GM12878 (cell line): ENCODE measurements at regions not wholly inside any gene's neighbourhood (a gene's known extent, or its start where the extent isn't known, plus 50 kb on each side); places are given as distances from the start of the nearest gene placed in this dataset.

Source experiments
- ATAC-seq: fragments of 200-7000 bp; cut with Tn5 transposase; 3 replicates; pipeline ENCODE4 v1.9.1; 2020; ENCODE audit warnings: mild to moderate bottlenecking, moderate library complexity
- BruUV-seq: library from RNA; stranded (reverse); fragments of 400-500 nt; replicated peaks from 2 replicates; lab custom pipeline; 2021; lab: Mats Ljungman, UMichigan
- CTCF ChIA-PET: fragments of 300-600 bp; sonication (Branson Sonifier 250); formaldehyde crosslinking; extraction: SDS; loops from one replicate; lab custom pipeline; 2021; ENCODE audit warnings: inconsistent platforms; lab: Yijun Ruan, JAX
- POLR2A ChIA-PET: fragments of 350-600 bp; formaldehyde crosslinking; extraction: SDS; loops from one replicate; lab custom pipeline; 2021; ENCODE audit warnings: inconsistent platforms; lab: Charles Lee
- RAD21 ChIA-PET: fragments of 300-600 bp; sonication (Branson Sonifier 250); formaldehyde crosslinking; loops from one replicate; lab custom pipeline; 2023; ENCODE audit warnings: antibody characterized with exemption; ENCODE audit not compliant: unreplicated experiment; lab: Charles Lee
- SMC1A ChIA-PET: fragments of 300-600 bp; sonication (Branson Sonifier 250); formaldehyde crosslinking; loops from one replicate; lab custom pipeline; 2023; ENCODE audit not compliant: unreplicated experiment, uncharacterized antibody; lab: Charles Lee
- DNase-seq: peaks from one replicate; pipeline ENCODE4 v3.0.0-alpha.2; 2011; ENCODE audit warnings: low read depth, low spot score
- FAIRE-seq: peaks from 3 replicates; lab custom pipeline; 2011; peaks lifted over from hg19 to GRCh38; lab: Jason Lieb, UNC
- H2AFZ ChIP-seq: 2 replicates; pipeline ENCODE4 v1.6.0; 2011; ENCODE audit warnings: low read depth, low read length, control low read depth; ENCODE audit not compliant: control insufficient read depth
- H3K27ac ChIP-seq: 2 replicates; pipeline ENCODE4 v1.5.1; 2011; ENCODE audit warnings: control low read depth; ENCODE audit not compliant: control insufficient read depth, insufficient read depth
- H3K27me3 ChIP-seq, 2 experiments: replicated peaks in 1 of 2; 2 replicates each; pipeline versions ENCODE4 v1.6.0 to v1.6.1; 2011; ENCODE audit warnings: low read length in 1 of 2; ENCODE audit not compliant: control insufficient read depth in 2 of 2, insufficient read depth in 2 of 2
- H3K36me3 ChIP-seq, 2 experiments: 2 replicates each; pipeline ENCODE4 v1.5.1; 2011; ENCODE audit warnings: low read length in 1 of 2; ENCODE audit not compliant: control insufficient read depth in 2 of 2, insufficient read depth in 2 of 2
- H3K4me1 ChIP-seq: 2 replicates; pipeline ENCODE4 v1.6.1; 2011; ENCODE audit warnings: mild to moderate bottlenecking, low read length, moderate library complexity, mixed read lengths; ENCODE audit not compliant: control insufficient read depth, insufficient read depth
- H3K4me2 ChIP-seq: 2 replicates; pipeline ENCODE4 v1.6.0; 2011; ENCODE audit warnings: control low read depth; ENCODE audit not compliant: control insufficient read depth, insufficient read depth
- H3K4me3 ChIP-seq: fragments of 200-600 bp; sonication (generic); 2 replicates; pipeline ENCODE4 v1.5.1; 2016
- H3K79me2 ChIP-seq: 2 replicates; pipeline ENCODE4 v1.6.0; 2011; ENCODE audit warnings: low read length; ENCODE audit not compliant: control insufficient read depth, insufficient read depth
- H3K9ac ChIP-seq: 2 replicates; pipeline ENCODE4 v1.8.0; 2011; ENCODE audit warnings: low read length, control low read depth, mixed read lengths; ENCODE audit not compliant: control insufficient read depth, insufficient read depth
- H3K9me3 ChIP-seq: replicated peaks from 3 replicates; pipeline ENCODE4 v1.5.1; 2011; ENCODE audit warnings: mild to moderate bottlenecking, low read length; ENCODE audit not compliant: control insufficient read depth, insufficient read depth
- H4K20me1 ChIP-seq: 2 replicates; pipeline ENCODE4 v1.6.0; 2011; ENCODE audit not compliant: control insufficient read depth, insufficient read depth
- CEBPB ChIP-seq, 2 experiments: fragments of 150-350 bp in 1 of 2; IDR thresholded peaks; 2 replicates each; pipeline ENCODE4 v1.6.1; 2012 to 2014; ENCODE audit warnings: low read depth in 2 of 2, low read length in 2 of 2, borderline replicate concordance in 1 of 2, inconsistent platforms in 1 of 2
- EP300 ChIP-seq, 2 experiments: fragments of 150-350 bp in 1 of 2; IDR thresholded peaks; 2 replicates each; pipeline ENCODE4 v1.6.1; 2011 to 2012; ENCODE audit warnings: low read depth in 2 of 2, low read length in 2 of 2, borderline replicate concordance in 1 of 2, improper control_type of control experiment in 1 of 2, inconsistent platforms in 1 of 2; ENCODE audit not compliant: control insufficient read depth in 1 of 2
- KAT2A ChIP-seq: conservative IDR thresholded peaks from 2 replicates; pipeline ENCODE4 v1.6.1; 2011; ENCODE audit warnings: low read depth, low read length; ENCODE audit not compliant: control insufficient read depth
- STAT1 ChIP-seq: fragments of 450-650 bp; conservative IDR thresholded peaks from 2 replicates; pipeline ENCODE4 v1.6.1; 2014; ENCODE audit warnings: antibody characterized with exemption, mild to moderate bottlenecking
- YBX1 ChIP-seq: fragments of 450-650 bp; IDR thresholded peaks from 2 replicates; pipeline ENCODE4 v1.6.1; 2016; ENCODE audit warnings: antibody characterized with exemption
- in situ Hi-C: fragments of 300-500 bp; cut with MboI; formaldehyde crosslinking; loops from 9 replicates; pipeline ENCODE4 v1.14.3; 2018; ENCODE audit warnings: mixed read lengths
- intact Hi-C: fragments of 100-400 bp; cut with micrococcal nuclease; formaldehyde crosslinking; loops from one replicate; pipeline ENCODE4 v1.14.2; 2022; ENCODE audit not compliant: unreplicated experiment
- TF ChIP-seq, protein P1 (sequence below): IDR thresholded peaks from 2 replicates; pipeline ENCODE4 v1.6.1; 2011; ENCODE audit warnings: mild to moderate bottlenecking, low read depth, low read length, moderate library complexity; ENCODE audit not compliant: insufficient replicate concordance
- TF ChIP-seq, protein P2 (sequence below): fragments of 450-650 bp; conservative IDR thresholded peaks from 2 replicates; pipeline ENCODE4 v1.6.1; 2017; ENCODE audit warnings: mild to moderate bottlenecking, moderate library complexity
- TF ChIP-seq, protein P3 (sequence below): fragments of 450-650 bp; IDR thresholded peaks from 2 replicates; pipeline ENCODE4 v1.6.1; 2018; ENCODE audit warnings: mild to moderate bottlenecking, low read depth, moderate library complexity; ENCODE audit not compliant: partially characterized antibody

DNA sequence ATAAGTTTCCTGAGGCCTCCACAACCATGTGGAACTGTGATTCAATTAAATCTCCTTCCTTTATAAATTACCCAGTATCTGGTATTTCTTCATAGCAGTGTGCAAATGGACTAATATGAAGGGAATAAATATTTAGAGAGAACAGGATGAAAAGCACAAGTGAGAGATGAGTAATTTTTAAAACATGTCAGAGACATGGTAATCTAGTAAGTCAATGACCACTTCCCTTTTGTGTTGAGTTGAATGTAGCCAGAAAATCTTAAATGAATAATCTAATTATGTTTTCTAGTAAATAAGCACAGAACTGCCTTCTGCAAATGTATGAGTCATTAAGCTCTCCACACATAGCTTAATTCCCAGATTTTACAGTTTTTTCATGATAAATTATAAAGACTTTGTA lies 524.1 kb upstream of the SLITRK5 start:
- POLR2A ChIA-PET, result no interaction called here
- CTCF ChIA-PET, result no interaction called here
- no peak for FAIRE-seq
- H3K27me3 ChIP-seq, result no peaks in the 10 kb centered on the region
- no peaks in the 10 kb centered on the region for H3K36me3 ChIP-seq
- SMC1A ChIA-PET, result no interaction called here
- no peak for DNase-seq
- no peaks in the 10 kb centered on the region for H3K79me2 ChIP-seq
- H3K4me1 ChIP-seq, result no peaks in the 10 kb centered on the region
- H3K9ac ChIP-seq, result no peak overlapping the region
- BruUV-seq, result no TSS peak
- RAD21 ChIA-PET, result no interaction called here
- ATAC-seq, result no peak
- TF ChIP-seq, protein P1, sequence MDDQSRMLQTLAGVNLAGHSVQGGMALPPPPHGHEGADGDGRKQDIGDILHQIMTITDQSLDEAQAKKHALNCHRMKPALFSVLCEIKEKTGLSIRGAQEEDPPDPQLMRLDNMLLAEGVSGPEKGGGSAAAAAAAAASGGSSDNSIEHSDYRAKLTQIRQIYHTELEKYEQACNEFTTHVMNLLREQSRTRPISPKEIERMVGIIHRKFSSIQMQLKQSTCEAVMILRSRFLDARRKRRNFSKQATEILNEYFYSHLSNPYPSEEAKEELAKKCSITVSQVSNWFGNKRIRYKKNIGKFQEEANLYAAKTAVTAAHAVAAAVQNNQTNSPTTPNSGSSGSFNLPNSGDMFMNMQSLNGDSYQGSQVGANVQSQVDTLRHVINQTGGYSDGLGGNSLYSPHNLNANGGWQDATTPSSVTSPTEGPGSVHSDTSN, result no peak
- TF ChIP-seq YBX1 (no peak), KAT2A (no peak), CEBPB (IDR thresholded peaks at IDR 0.05; ENCODE audit: borderline replicate concordance in 1 of 2, low read depth in 2 of 2, low read length in 2 of 2) (no peak), EP300 (IDR thresholded peaks at IDR 0.05; ENCODE audit: borderline replicate concordance in 1 of 2, control insufficient read depth in 1 of 2, low read depth in 2 of 2, low read length in 2 of 2) (no peak), STAT1 (no peak)
- TF ChIP-seq, protein P2, sequence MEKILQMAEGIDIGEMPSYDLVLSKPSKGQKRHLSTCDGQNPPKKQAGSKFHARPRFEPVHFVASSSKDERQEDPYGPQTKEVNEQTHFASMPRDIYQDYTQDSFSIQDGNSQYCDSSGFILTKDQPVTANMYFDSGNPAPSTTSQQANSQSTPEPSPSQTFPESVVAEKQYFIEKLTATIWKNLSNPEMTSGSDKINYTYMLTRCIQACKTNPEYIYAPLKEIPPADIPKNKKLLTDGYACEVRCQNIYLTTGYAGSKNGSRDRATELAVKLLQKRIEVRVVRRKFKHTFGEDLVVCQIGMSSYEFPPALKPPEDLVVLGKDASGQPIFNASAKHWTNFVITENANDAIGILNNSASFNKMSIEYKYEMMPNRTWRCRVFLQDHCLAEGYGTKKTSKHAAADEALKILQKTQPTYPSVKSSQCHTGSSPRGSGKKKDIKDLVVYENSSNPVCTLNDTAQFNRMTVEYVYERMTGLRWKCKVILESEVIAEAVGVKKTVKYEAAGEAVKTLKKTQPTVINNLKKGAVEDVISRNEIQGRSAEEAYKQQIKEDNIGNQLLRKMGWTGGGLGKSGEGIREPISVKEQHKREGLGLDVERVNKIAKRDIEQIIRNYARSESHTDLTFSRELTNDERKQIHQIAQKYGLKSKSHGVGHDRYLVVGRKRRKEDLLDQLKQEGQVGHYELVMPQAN, result no peak
- TF ChIP-seq, protein P3, sequence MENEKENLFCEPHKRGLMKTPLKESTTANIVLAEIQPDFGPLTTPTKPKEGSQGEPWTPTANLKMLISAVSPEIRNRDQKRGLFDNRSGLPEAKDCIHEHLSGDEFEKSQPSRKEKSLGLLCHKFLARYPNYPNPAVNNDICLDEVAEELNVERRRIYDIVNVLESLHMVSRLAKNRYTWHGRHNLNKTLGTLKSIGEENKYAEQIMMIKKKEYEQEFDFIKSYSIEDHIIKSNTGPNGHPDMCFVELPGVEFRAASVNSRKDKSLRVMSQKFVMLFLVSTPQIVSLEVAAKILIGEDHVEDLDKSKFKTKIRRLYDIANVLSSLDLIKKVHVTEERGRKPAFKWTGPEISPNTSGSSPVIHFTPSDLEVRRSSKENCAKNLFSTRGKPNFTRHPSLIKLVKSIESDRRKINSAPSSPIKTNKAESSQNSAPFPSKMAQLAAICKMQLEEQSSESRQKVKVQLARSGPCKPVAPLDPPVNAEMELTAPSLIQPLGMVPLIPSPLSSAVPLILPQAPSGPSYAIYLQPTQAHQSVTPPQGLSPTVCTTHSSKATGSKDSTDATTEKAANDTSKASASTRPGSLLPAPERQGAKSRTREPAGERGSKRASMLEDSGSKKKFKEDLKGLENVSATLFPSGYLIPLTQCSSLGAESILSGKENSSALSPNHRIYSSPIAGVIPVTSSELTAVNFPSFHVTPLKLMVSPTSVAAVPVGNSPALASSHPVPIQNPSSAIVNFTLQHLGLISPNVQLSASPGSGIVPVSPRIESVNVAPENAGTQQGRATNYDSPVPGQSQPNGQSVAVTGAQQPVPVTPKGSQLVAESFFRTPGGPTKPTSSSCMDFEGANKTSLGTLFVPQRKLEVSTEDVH, result no peak
- H3K4me3 ChIP-seq, result no peak overlapping the region
- no peaks in the 10 kb centered on the region for H3K9me3 ChIP-seq
- H3K27ac ChIP-seq, result no peak overlapping the region
- H4K20me1 ChIP-seq, result no peaks in the 10 kb centered on the region
- no peak overlapping the region for H3K4me2 ChIP-seq
- intact Hi-C loops, result no loop called here
- H2AFZ ChIP-seq, result no peak overlapping the region
- in situ Hi-C loops, result no loop called here
